ENCODE measurements at regions not wholly inside any gene's neighbourhood (a gene's known extent, or its start where the extent isn't known, plus 50 kb on each side); places are given as distances from the start of the nearest gene placed in this dataset.

DNA sequence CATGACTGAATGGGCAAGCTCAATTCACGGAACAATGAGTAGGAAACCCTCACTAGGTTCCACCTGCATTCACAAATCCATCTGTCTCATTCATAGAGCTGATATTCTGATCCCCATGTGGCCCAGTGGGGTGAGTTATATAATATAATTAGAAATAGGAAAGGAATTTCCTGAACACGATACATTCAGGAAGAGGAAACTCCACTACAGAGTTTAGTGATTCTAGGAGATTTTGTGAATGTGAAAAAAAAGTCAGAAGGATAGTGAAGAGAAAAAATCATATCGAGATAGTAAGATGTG lies 471.2 kb downstream of the GASK1B start (continued):
- TF ChIP-seq RAD21 (IDR thresholded peaks at IDR 0.05; ENCODE audit: low read length), result no peak

- H3K9ac ChIP-seq, result no peak overlapping the region
- peaks cover 2 to 13% of the 10 kb centered on the region in 2 experiments; a peak in 2 of 4 replicates for H3K4me1 ChIP-seq (ENCODE audit: control insufficient read depth in 1 of 2, insufficient read depth in 2 of 2, low read depth in 1 of 2, low read length in 1 of 2)
- H3K9me3 ChIP-seq, result no peaks in the 10 kb centered on the region
- TF ChIP-seq IRF3 (IDR thresholded peaks at IDR 0.05; ENCODE audit: low read depth, low read length), result no peak
- TF ChIP-seq, protein P1, sequence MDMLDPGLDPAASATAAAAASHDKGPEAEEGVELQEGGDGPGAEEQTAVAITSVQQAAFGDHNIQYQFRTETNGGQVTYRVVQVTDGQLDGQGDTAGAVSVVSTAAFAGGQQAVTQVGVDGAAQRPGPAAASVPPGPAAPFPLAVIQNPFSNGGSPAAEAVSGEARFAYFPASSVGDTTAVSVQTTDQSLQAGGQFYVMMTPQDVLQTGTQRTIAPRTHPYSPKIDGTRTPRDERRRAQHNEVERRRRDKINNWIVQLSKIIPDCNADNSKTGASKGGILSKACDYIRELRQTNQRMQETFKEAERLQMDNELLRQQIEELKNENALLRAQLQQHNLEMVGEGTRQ (IDR thresholded peaks at IDR 0.05; ENCODE audit: borderline replicate concordance, low read depth, low read length), result no peak
- TF ChIP-seq YY1 (IDR thresholded peaks at IDR 0.05; ENCODE audit: low read depth), result no peak
- TF ChIP-seq NFIC (IDR thresholded peaks at IDR 0.05; ENCODE audit: borderline replicate concordance), result no peak
- TF ChIP-seq MEF2A (IDR thresholded peaks at IDR 0.05; ENCODE audit: borderline replicate concordance, low read depth), result no peak
- TF ChIP-seq, protein P2, sequence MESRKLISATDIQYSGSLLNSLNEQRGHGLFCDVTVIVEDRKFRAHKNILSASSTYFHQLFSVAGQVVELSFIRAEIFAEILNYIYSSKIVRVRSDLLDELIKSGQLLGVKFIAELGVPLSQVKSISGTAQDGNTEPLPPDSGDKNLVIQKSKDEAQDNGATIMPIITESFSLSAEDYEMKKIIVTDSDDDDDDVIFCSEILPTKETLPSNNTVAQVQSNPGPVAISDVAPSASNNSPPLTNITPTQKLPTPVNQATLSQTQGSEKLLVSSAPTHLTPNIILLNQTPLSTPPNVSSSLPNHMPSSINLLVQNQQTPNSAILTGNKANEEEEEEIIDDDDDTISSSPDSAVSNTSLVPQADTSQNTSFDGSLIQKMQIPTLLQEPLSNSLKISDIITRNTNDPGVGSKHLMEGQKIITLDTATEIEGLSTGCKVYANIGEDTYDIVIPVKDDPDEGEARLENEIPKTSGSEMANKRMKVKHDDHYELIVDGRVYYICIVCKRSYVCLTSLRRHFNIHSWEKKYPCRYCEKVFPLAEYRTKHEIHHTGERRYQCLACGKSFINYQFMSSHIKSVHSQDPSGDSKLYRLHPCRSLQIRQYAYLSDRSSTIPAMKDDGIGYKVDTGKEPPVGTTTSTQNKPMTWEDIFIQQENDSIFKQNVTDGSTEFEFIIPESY (IDR thresholded peaks at IDR 0.05; ENCODE audit: borderline replicate concordance, low read depth), result no peak
- TF ChIP-seq TAF1 (IDR thresholded peaks at IDR 0.05; ENCODE audit: borderline replicate concordance, low read depth, low read length), result no peak
- no peak for TF ChIP-seq REST (IDR thresholded peaks at IDR 0.05; ENCODE audit: low read depth, low read length)
- TF ChIP-seq EZH2phosphoT487 (IDR thresholded peaks at IDR 0.05; ENCODE audit: borderline replicate concordance, low read depth), result no peak
- no peak for TF ChIP-seq EP300 (IDR thresholded peaks at IDR 0.05; ENCODE audit: borderline replicate concordance in 1 of 2, low read depth in 1 of 2, low read length in 1 of 2)
- no peak for TF ChIP-seq FOSL2 (IDR thresholded peaks at IDR 0.05; ENCODE audit: borderline replicate concordance, low read depth)
- TF ChIP-seq, protein P3, sequence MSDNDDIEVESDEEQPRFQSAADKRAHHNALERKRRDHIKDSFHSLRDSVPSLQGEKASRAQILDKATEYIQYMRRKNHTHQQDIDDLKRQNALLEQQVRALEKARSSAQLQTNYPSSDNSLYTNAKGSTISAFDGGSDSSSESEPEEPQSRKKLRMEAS (IDR thresholded peaks at IDR 0.05; ENCODE audit: low read depth), result no peak
- TF ChIP-seq TCF12 (IDR thresholded peaks at IDR 0.05), result no peak
- no peak for TF ChIP-seq RAD21 (IDR thresholded peaks at IDR 0.05; ENCODE audit: low read length)
- TF ChIP-seq CHD2 (IDR thresholded peaks at IDR 0.05; ENCODE audit: low read length, partially characterized antibody), result no peak
- no peak for DNase-seq
- H3K27ac ChIP-seq (ENCODE audit: low read depth in 2 of 2, low read length in 1 of 2), result no peak overlapping the region
- no peaks in the 10 kb centered on the region for H3K36me3 ChIP-seq (replicated peaks in 1 of 2; ENCODE audit: control insufficient read depth in 1 of 2, insufficient read depth in 2 of 2, low read length in 1 of 2)
- peak overlapping the region; percentile 38; the same call in 1 of the 2 replicates for H2AFZ ChIP-seq (ENCODE audit: low read depth)
- H3K9me2 ChIP-seq, result no peaks in the 10 kb centered on the region
- H3K4me3 ChIP-seq (ENCODE audit: low read depth in 2 of 2, low read length in 1 of 2), result no peak overlapping the region
- ChIA-PET POLR2A (no interaction called here), CTCF (no interaction called here)
- no peaks in the 10 kb centered on the region for H3K79me2 ChIP-seq (ENCODE audit: insufficient read depth)
- H4K20me1 ChIP-seq (ENCODE audit: insufficient read depth), result no peaks in the 10 kb centered on the region
- WGBS (ENCODE audit: low lambda C conversion rate), result 42% methylated on average over 3 of the region's 3 CpGs
- H3F3A ChIP-seq (replicated peaks; ENCODE audit: insufficient read depth), result no peaks in the 10 kb centered on the region
- no peaks in the 10 kb centered on the region for H3K27me3 ChIP-seq (ENCODE audit: insufficient read depth)
- no peak overlapping the region for H3K4me2 ChIP-seq
Measured at GRCh38 chr4:157700898-157701694, 471.7 kb downstream of the GASK1B start.
